OCI-LY7 (cell line): ENCODE measurements at regions not wholly inside any gene's neighbourhood (a gene's known extent, or its start where the extent isn't known, plus 50 kb on each side); places are given as distances from the start of the nearest gene placed in this dataset.

ENCODE experiments used
- CTCF ChIP-seq: fragments of 200-600 bp; sonication (generic); conservative IDR thresholded peaks from 2 replicates; pipeline ENCODE4 v1.5.1; 2014; ENCODE audit warnings: mild to moderate bottlenecking, antibody characterized with exemption, low read length, moderate library complexity, mixed read lengths
- EZH2phosphoT487 ChIP-seq: fragments of 200-600 bp; sonication (generic); IDR thresholded peaks from 2 replicates; pipeline ENCODE4 v1.6.1; 2018; ENCODE audit warnings: low read depth, borderline replicate concordance, mild to moderate bottlenecking, mixed run types, antibody characterized with exemption, low read length, moderate library complexity, mixed read lengths

GRCh38 chr22:22141031-22141430 is 103.6 kb upstream of the VPREB1 start:
- no peak for TF ChIP-seq CTCF
- TF ChIP-seq EZH2phosphoT487 = no peak
